GM23338 (cell line): ENCODE measurements at regions not wholly inside any gene's neighbourhood (a gene's known extent, or its start where the extent isn't known, plus 50 kb on each side); places are given as distances from the start of the nearest gene placed in this dataset.
A peak's percentile ranks its signal among the peaks of the same experiment; 100 is the strongest.

ENCODE experiments used
- ATAC-seq: fragments of 200-7000 bp; cut with Tn5 transposase; 3 replicates; pipeline ENCODE4 v1.9.1; 2020
- DNase-seq: peaks from one replicate; pipeline ENCODE4 v3.0.0-alpha.2; 2015; ENCODE audit warnings: low spot score
- H2AFZ ChIP-seq: fragments of 200-600 bp; sonication (generic); 2 replicates; pipeline ENCODE4 v1.8.0; 2016; ENCODE audit warnings: antibody characterized with exemption, mild to moderate bottlenecking, moderate library complexity
- H3F3A ChIP-seq: fragments of 200-600 bp; sonication (generic); replicated peaks from 2 replicates; pipeline ENCODE4 v1.8.0; 2017; ENCODE audit warnings: antibody characterized with exemption, mixed run types, low read depth
- H3K27ac ChIP-seq: fragments of 200-600 bp; sonication (generic); 2 replicates; pipeline ENCODE4 v1.6.1; 2016; ENCODE audit warnings: low read depth
- H3K27me3 ChIP-seq: fragments of 200-600 bp; sonication (generic); 2 replicates; pipeline ENCODE4 v1.8.0; 2016; ENCODE audit warnings: mild to moderate bottlenecking, mixed run types, moderate library complexity; ENCODE audit not compliant: insufficient read depth
- H3K36me3 ChIP-seq: fragments of 200-600 bp; sonication (generic); 2 replicates; pipeline ENCODE4 v1.8.0; 2016; ENCODE audit warnings: mild to moderate bottlenecking; ENCODE audit not compliant: insufficient read depth
- H3K4me1 ChIP-seq: fragments of 200-600 bp; sonication (generic); 2 replicates; pipeline ENCODE4 v1.8.0; 2016; ENCODE audit warnings: mild to moderate bottlenecking, moderate library complexity; ENCODE audit not compliant: insufficient read depth
- H3K4me2 ChIP-seq: fragments of 200-600 bp; sonication (generic); 2 replicates; pipeline ENCODE4 v1.7.1; 2017; ENCODE audit warnings: mixed run types
- H3K4me3 ChIP-seq: fragments of 200-600 bp; sonication (generic); 2 replicates; pipeline ENCODE4 v1.6.1; 2016; ENCODE audit warnings: mixed run types
- H3K79me2 ChIP-seq: fragments of 200-600 bp; sonication (generic); replicated peaks from 2 replicates; pipeline ENCODE4 v1.8.0; 2017; ENCODE audit warnings: mild to moderate bottlenecking; ENCODE audit not compliant: insufficient read depth
- H3K9me2 ChIP-seq: fragments of 200-600 bp; sonication (generic); 2 replicates; pipeline ENCODE4 v1.8.0; 2017; ENCODE audit not compliant: insufficient read depth
- H4K20me1 ChIP-seq: fragments of 200-600 bp; sonication (generic); replicated peaks from 2 replicates; pipeline ENCODE4 v1.8.0; 2017; ENCODE audit warnings: mild to moderate bottlenecking; ENCODE audit not compliant: insufficient read depth
- H3K27ac Mint-ChIP-seq: 2 replicates; pipeline ENCODE4 v1.8.0; 2020; ENCODE audit warnings: inconsistent platforms, mild to moderate bottlenecking, moderate library complexity, mixed read lengths
- H3K27me3 Mint-ChIP-seq: 3 replicates; pipeline ENCODE4 v1.8.0; 2022; ENCODE audit warnings: low read depth, mild to moderate bottlenecking, moderate library complexity, mixed read lengths, inconsistent platforms; ENCODE audit not compliant: insufficient read depth, poor library complexity
- H3K36me3 Mint-ChIP-seq: 3 replicates; pipeline ENCODE4 v1.8.0; 2021; ENCODE audit warnings: low read depth, mild to moderate bottlenecking, inconsistent platforms, moderate library complexity, mixed read lengths
- H3K4me1 Mint-ChIP-seq: 3 replicates; pipeline ENCODE4 v1.8.0; 2020; ENCODE audit warnings: mild to moderate bottlenecking, inconsistent platforms, mixed read lengths
- H3K4me3 Mint-ChIP-seq: 3 replicates; pipeline ENCODE4 v1.8.0; 2021; ENCODE audit warnings: moderate library complexity, mild to moderate bottlenecking, inconsistent platforms, mixed read lengths
- H3K9me3 Mint-ChIP-seq: 3 replicates; pipeline ENCODE4 v1.8.0; 2020; ENCODE audit warnings: moderate library complexity, mild to moderate bottlenecking, inconsistent platforms, mixed read lengths
- EZH2 ChIP-seq: fragments of 200-600 bp; sonication (generic); IDR thresholded peaks from one replicate; pipeline ENCODE4 v1.8.0; 2017; ENCODE audit warnings: antibody characterized with exemption, mild to moderate bottlenecking, low read depth; ENCODE audit not compliant: unreplicated experiment
- EZH2phosphoT487 ChIP-seq: fragments of 200-600 bp; sonication (generic); IDR thresholded peaks from one replicate; pipeline ENCODE4 v1.8.1; 2018; ENCODE audit warnings: antibody characterized with exemption; ENCODE audit not compliant: unreplicated experiment
- JUNB ChIP-seq: IDR thresholded peaks from one replicate; pipeline ENCODE4 v1.6.1; 2016; ENCODE audit warnings: antibody characterized with exemption; ENCODE audit not compliant: unreplicated experiment
- NANOG ChIP-seq: IDR thresholded peaks from 2 replicates; pipeline ENCODE4 v1.6.1; 2016; ENCODE audit warnings: antibody characterized with exemption, borderline replicate concordance
- POLR2AphosphoS5 ChIP-seq: IDR thresholded peaks from 2 replicates; pipeline ENCODE4 v1.6.1; 2016; ENCODE audit warnings: antibody characterized with exemption, low read depth
- STAT1 ChIP-seq: IDR thresholded peaks from one replicate; pipeline ENCODE4 v1.6.1; 2016; ENCODE audit warnings: antibody characterized with exemption; ENCODE audit not compliant: unreplicated experiment
- ZNF114 ChIP-seq: fragments of 250-450 bp; sonication (Bioruptor Pico); IDR thresholded peaks from 2 replicates; pipeline ENCODE4 v1.5.0; 2020; ENCODE audit warnings: mild to moderate bottlenecking, moderate library complexity
- ZNF331 ChIP-seq: fragments of 250-450 bp; sonication (Bioruptor Pico); IDR thresholded peaks from 2 replicates; pipeline ENCODE4 v1.5.0; 2020; ENCODE audit warnings: low read depth, mild to moderate bottlenecking, moderate library complexity
- TF ChIP-seq, protein P1 (sequence below), 2 experiments: fragments of 200-600 bp in 1 of 2; sonication (generic) in 1 of 2; conservative IDR thresholded peaks; 2 replicates each; pipeline versions ENCODE4 v1.5.1 to v1.6.1; 2016 to 2017; ENCODE audit warnings: antibody characterized with exemption in 2 of 2, low read depth in 2 of 2, mild to moderate bottlenecking in 2 of 2, moderate library complexity in 1 of 2
- TF ChIP-seq, protein P2 (sequence below): IDR thresholded peaks from one replicate; pipeline ENCODE4 v1.6.1; 2018; ENCODE audit warnings: antibody characterized with exemption; ENCODE audit not compliant: unreplicated experiment
- TF ChIP-seq, protein P3 (sequence below): fragments of 250-450 bp; sonication (Bioruptor Pico); IDR thresholded peaks from 2 replicates; pipeline ENCODE4 v1.5.0; 2020; ENCODE audit warnings: mild to moderate bottlenecking, moderate library complexity

DNA sequence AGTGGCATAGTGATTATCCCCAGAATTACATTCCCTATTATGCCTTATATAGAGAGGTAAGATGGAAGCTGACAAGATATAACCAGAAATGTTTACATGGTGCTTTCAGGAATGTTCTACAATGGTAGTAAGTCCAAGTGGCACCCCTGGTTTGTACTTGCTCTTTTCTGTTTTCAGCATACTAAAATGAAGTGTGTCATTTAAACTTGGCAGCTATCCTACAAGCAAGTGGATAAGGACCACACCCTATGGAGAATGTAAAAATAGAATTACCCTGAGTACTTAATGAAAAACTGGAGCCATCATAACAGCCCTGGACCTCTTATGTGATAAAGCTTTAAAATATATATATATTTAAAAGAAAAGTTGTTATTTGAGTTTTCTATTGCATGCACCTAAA is 1012.7 kb upstream of the CADM2 start (continued):
- TF ChIP-seq, protein P1, sequence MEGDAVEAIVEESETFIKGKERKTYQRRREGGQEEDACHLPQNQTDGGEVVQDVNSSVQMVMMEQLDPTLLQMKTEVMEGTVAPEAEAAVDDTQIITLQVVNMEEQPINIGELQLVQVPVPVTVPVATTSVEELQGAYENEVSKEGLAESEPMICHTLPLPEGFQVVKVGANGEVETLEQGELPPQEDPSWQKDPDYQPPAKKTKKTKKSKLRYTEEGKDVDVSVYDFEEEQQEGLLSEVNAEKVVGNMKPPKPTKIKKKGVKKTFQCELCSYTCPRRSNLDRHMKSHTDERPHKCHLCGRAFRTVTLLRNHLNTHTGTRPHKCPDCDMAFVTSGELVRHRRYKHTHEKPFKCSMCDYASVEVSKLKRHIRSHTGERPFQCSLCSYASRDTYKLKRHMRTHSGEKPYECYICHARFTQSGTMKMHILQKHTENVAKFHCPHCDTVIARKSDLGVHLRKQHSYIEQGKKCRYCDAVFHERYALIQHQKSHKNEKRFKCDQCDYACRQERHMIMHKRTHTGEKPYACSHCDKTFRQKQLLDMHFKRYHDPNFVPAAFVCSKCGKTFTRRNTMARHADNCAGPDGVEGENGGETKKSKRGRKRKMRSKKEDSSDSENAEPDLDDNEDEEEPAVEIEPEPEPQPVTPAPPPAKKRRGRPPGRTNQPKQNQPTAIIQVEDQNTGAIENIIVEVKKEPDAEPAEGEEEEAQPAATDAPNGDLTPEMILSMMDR (conservative IDR thresholded peaks at IDR 0.05; ENCODE audit: low read depth in 2 of 2), result no peak
- TF ChIP-seq EZH2phosphoT487 (no peak), ZNF331 (CRISPR knock-in tag) (no peak), EZH2 (no peak), JUNB (no peak), STAT1 (no peak), NANOG (no peak), POLR2AphosphoS5 (no peak)
- TF ChIP-seq, protein P2, sequence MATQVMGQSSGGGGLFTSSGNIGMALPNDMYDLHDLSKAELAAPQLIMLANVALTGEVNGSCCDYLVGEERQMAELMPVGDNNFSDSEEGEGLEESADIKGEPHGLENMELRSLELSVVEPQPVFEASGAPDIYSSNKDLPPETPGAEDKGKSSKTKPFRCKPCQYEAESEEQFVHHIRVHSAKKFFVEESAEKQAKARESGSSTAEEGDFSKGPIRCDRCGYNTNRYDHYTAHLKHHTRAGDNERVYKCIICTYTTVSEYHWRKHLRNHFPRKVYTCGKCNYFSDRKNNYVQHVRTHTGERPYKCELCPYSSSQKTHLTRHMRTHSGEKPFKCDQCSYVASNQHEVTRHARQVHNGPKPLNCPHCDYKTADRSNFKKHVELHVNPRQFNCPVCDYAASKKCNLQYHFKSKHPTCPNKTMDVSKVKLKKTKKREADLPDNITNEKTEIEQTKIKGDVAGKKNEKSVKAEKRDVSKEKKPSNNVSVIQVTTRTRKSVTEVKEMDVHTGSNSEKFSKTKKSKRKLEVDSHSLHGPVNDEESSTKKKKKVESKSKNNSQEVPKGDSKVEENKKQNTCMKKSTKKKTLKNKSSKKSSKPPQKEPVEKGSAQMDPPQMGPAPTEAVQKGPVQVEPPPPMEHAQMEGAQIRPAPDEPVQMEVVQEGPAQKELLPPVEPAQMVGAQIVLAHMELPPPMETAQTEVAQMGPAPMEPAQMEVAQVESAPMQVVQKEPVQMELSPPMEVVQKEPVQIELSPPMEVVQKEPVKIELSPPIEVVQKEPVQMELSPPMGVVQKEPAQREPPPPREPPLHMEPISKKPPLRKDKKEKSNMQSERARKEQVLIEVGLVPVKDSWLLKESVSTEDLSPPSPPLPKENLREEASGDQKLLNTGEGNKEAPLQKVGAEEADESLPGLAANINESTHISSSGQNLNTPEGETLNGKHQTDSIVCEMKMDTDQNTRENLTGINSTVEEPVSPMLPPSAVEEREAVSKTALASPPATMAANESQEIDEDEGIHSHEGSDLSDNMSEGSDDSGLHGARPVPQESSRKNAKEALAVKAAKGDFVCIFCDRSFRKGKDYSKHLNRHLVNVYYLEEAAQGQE, result no peak

GRCh38 chr3:83946554-83946953 is 1012.2 kb upstream of the CADM2 start:
- H2AFZ ChIP-seq, result peak overlapping the region; percentile 53
- H3K27ac ChIP-seq, result no peak overlapping the region
- H3K4me3 Mint-ChIP-seq, result no peak overlapping the region

More at GRCh38 chr3:83946554-83946953, 1012.2 kb upstream of the CADM2 start:
- H3K4me3 ChIP-seq, result no peak overlapping the region
- H3K79me2 ChIP-seq, result no peaks in the 10 kb centered on the region
- H3K4me1 ChIP-seq, result no peaks in the 10 kb centered on the region
- no peaks in the 10 kb centered on the region for H3K27me3 ChIP-seq
- peaks cover 4% of the 10 kb centered on the region for H3K27me3 Mint-ChIP-seq
- TF ChIP-seq ZNF331 (CRISPR knock-in tag) (no peak), ZNF114 (CRISPR knock-in tag) (no peak)
- TF ChIP-seq, protein P1 (conservative IDR thresholded peaks at IDR 0.05; ENCODE audit: low read depth in 2 of 2), result peak; percentile 42 to 48
- TF ChIP-seq, protein P3, sequence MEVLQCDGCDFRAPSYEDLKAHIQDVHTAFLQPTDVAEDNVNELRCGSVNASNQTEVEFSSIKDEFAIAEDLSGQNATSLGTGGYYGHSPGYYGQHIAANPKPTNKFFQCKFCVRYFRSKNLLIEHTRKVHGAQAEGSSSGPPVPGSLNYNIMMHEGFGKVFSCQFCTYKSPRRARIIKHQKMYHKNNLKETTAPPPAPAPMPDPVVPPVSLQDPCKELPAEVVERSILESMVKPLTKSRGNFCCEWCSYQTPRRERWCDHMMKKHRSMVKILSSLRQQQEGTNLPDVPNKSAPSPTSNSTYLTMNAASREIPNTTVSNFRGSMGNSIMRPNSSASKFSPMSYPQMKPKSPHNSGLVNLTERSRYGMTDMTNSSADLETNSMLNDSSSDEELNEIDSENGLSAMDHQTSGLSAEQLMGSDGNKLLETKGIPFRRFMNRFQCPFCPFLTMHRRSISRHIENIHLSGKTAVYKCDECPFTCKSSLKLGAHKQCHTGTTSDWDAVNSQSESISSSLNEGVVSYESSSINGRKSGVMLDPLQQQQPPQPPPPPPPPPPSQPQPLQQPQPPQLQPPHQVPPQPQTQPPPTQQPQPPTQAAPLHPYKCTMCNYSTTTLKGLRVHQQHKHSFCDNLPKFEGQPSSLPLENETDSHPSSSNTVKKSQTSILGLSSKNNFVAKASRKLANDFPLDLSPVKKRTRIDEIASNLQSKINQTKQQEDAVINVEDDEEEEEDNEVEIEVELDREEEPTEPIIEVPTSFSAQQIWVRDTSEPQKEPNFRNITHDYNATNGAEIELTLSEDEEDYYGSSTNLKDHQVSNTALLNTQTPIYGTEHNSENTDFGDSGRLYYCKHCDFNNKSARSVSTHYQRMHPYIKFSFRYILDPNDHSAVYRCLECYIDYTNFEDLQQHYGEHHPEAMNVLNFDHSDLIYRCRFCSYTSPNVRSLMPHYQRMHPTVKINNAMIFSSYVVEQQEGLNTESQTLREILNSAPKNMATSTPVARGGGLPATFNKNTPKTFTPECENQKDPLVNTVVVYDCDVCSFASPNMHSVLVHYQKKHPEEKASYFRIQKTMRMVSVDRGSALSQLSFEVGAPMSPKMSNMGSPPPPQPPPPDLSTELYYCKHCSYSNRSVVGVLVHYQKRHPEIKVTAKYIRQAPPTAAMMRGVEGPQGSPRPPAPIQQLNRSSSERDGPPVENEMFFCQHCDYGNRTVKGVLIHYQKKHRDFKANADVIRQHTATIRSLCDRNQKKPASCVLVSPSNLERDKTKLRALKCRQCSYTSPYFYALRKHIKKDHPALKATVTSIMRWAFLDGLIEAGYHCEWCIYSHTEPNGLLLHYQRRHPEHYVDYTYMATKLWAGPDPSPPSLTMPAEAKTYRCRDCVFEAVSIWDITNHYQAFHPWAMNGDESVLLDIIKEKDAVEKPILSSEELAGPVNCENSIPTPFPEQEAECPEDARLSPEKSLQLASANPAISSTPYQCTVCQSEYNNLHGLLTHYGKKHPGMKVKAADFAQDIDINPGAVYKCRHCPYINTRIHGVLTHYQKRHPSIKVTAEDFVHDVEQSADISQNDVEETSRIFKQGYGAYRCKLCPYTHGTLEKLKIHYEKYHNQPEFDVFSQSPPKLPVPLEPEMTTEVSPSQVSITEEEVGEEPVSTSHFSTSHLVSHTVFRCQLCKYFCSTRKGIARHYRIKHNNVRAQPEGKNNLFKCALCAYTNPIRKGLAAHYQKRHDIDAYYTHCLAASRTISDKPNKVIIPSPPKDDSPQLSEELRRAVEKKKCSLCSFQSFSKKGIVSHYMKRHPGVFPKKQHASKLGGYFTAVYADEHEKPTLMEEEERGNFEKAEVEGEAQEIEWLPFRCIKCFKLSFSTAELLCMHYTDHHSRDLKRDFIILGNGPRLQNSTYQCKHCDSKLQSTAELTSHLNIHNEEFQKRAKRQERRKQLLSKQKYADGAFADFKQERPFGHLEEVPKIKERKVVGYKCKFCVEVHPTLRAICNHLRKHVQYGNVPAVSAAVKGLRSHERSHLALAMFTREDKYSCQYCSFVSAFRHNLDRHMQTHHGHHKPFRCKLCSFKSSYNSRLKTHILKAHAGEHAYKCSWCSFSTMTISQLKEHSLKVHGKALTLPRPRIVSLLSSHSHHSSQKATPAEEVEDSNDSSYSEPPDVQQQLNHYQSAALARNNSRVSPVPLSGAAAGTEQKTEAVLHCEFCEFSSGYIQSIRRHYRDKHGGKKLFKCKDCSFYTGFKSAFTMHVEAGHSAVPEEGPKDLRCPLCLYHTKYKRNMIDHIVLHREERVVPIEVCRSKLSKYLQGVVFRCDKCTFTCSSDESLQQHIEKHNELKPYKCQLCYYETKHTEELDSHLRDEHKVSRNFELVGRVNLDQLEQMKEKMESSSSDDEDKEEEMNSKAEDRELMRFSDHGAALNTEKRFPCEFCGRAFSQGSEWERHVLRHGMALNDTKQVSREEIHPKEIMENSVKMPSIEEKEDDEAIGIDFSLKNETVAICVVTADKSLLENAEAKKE (CRISPR knock-in tag), result peak; percentile 38; the same call in 1 of the 2 replicates
- no peaks in the 10 kb centered on the region for H3K36me3 ChIP-seq
- no peaks in the 10 kb centered on the region for H3K9me3 Mint-ChIP-seq
- no peaks in the 10 kb centered on the region for H3K9me2 ChIP-seq
- no peaks in the 10 kb centered on the region for H4K20me1 ChIP-seq
- H3K4me2 ChIP-seq, result no peak overlapping the region
- H3K36me3 Mint-ChIP-seq, result 0 out of 3 replicates have a peak, but pooled peaks cover 3% of the 10 kb centered on the region
- peaks cover 2% of the 10 kb centered on the region; the same call in 1 of the 3 replicates for H3K4me1 Mint-ChIP-seq
- H3K27ac Mint-ChIP-seq, result no peak overlapping the region; the same call in 1 of the 2 replicates
- no peaks in the 10 kb centered on the region for H3F3A ChIP-seq
- DNase-seq, result peak; percentile 65
- peak; percentile 84 for ATAC-seq
